ENCODE measurements at regions not wholly inside any gene's neighbourhood (a gene's known extent, or its start where the extent isn't known, plus 50 kb on each side); places are given as distances from the start of the nearest gene placed in this dataset.
A peak's percentile ranks its signal among the peaks of the same experiment; 100 is the strongest.

GRCh38 chr15:46897266-46897665, 820.0 kb upstream of the SEMA6D start:
- H3K4me1 ChIP-seq (ENCODE audit: control insufficient read depth, insufficient read depth, low read length): no peaks in the 10 kb centered on the region

GRCh38 chr15:46901001-46901400, 816.3 kb upstream of the SEMA6D start:
- WGBS (ENCODE audit: insufficient coverage): 100% methylated on average over 2 of the region's 2 CpGs
- no peaks in the 10 kb centered on the region for H3K27me3 ChIP-seq (ENCODE audit: control insufficient read depth, insufficient read depth, low read length)
- H3K4me1 ChIP-seq (ENCODE audit: control insufficient read depth, insufficient read depth, low read length): no peaks in the 10 kb centered on the region
- no peak for DNase-seq
- no peaks in the 10 kb centered on the region for H3K9me3 ChIP-seq (replicated peaks; ENCODE audit: control insufficient read depth, low read depth, low read length)
- no peak overlapping the region for H3K27ac ChIP-seq (ENCODE audit: low read length)
- no peaks in the 10 kb centered on the region for H3K36me3 ChIP-seq (ENCODE audit: control insufficient read depth, insufficient read depth, low read length)
- no peak overlapping the region for H3K4me3 ChIP-seq (ENCODE audit: low read length)

More at GRCh38 chr15:46897266-46897665, 820.0 kb upstream of the SEMA6D start:
- Histone ChIP-seq H3K27ac (ENCODE audit: low read length) (no peak overlapping the region), H3K9me3 (replicated peaks; ENCODE audit: control insufficient read depth, low read depth, low read length) (peaks cover 2% of the 10 kb centered on the region), H3K4me3 (ENCODE audit: low read length) (no peak overlapping the region), H3K27me3 (ENCODE audit: control insufficient read depth, insufficient read depth, low read length) (no peaks in the 10 kb centered on the region), H3K36me3 (ENCODE audit: control insufficient read depth, insufficient read depth, low read length) (no peaks in the 10 kb centered on the region)
- WGBS (ENCODE audit: insufficient coverage): no CpG with 5 or more reads among the region's 1 CpG
- no peak for DNase-seq

GRCh38 chr15:46917721-46918252, 799.5 kb upstream of the SEMA6D start:
- no peak for DNase-seq
- Histone ChIP-seq H3K27ac (ENCODE audit: low read length) (no peak overlapping the region), H3K4me1 (ENCODE audit: control insufficient read depth, insufficient read depth, low read length) (no peaks in the 10 kb centered on the region), H3K9me3 (replicated peaks; ENCODE audit: control insufficient read depth, low read depth, low read length) (no peaks in the 10 kb centered on the region), H3K27me3 (ENCODE audit: control insufficient read depth, insufficient read depth, low read length) (no peaks in the 10 kb centered on the region), H3K36me3 (ENCODE audit: control insufficient read depth, insufficient read depth, low read length) (no peaks in the 10 kb centered on the region), H3K4me3 (ENCODE audit: low read length) (no peak overlapping the region)
- no CpG with 5 or more reads among the region's 3 CpGs for WGBS (ENCODE audit: insufficient coverage)

GRCh38 chr15:46918462-46919140, 798.7 kb upstream of the SEMA6D start:
- no peak for DNase-seq
- Histone ChIP-seq H3K27ac (ENCODE audit: low read length) (no peak overlapping the region), H3K9me3 (replicated peaks; ENCODE audit: control insufficient read depth, low read depth, low read length) (no peaks in the 10 kb centered on the region), H3K27me3 (ENCODE audit: control insufficient read depth, insufficient read depth, low read length) (no peaks in the 10 kb centered on the region), H3K4me3 (ENCODE audit: low read length) (no peak overlapping the region), H3K36me3 (ENCODE audit: control insufficient read depth, insufficient read depth, low read length) (no peaks in the 10 kb centered on the region), H3K4me1 (ENCODE audit: control insufficient read depth, insufficient read depth, low read length) (no peaks in the 10 kb centered on the region)
- 88% methylated on average over 15 of the region's 20 CpGs for WGBS (ENCODE audit: insufficient coverage)

GRCh38 chr15:46921891-46922290, 795.4 kb upstream of the SEMA6D start:
- WGBS (ENCODE audit: insufficient coverage): no CpG with 5 or more reads among the region's 3 CpGs
- DNase-seq: peak; percentile 57
- Histone ChIP-seq H3K27me3 (ENCODE audit: control insufficient read depth, insufficient read depth, low read length) (no peaks in the 10 kb centered on the region), H3K4me1 (ENCODE audit: control insufficient read depth, insufficient read depth, low read length) (no peaks in the 10 kb centered on the region), H3K4me3 (ENCODE audit: low read length) (no peak overlapping the region), H3K27ac (ENCODE audit: low read length) (no peak overlapping the region), H3K36me3 (ENCODE audit: control insufficient read depth, insufficient read depth, low read length) (no peaks in the 10 kb centered on the region), H3K9me3 (replicated peaks; ENCODE audit: control insufficient read depth, low read depth, low read length) (no peaks in the 10 kb centered on the region)

GRCh38 chr15:46930426-46930825, 786.9 kb upstream of the SEMA6D start:
- H3K4me1 ChIP-seq (ENCODE audit: control insufficient read depth, insufficient read depth, low read length): no peaks in the 10 kb centered on the region
- DNase-seq: no peak
- no peak overlapping the region for H3K4me3 ChIP-seq (ENCODE audit: low read length)
- H3K36me3 ChIP-seq (ENCODE audit: control insufficient read depth, insufficient read depth, low read length): no peaks in the 10 kb centered on the region
- no peaks in the 10 kb centered on the region for H3K9me3 ChIP-seq (replicated peaks; ENCODE audit: control insufficient read depth, low read depth, low read length)
- no peak overlapping the region for H3K27ac ChIP-seq (ENCODE audit: low read length)
- no peaks in the 10 kb centered on the region for H3K27me3 ChIP-seq (ENCODE audit: control insufficient read depth, insufficient read depth, low read length)

- H3K27ac ChIP-seq (ENCODE audit: low read length): no peak overlapping the region
- H3K4me1 ChIP-seq (ENCODE audit: control insufficient read depth, insufficient read depth, low read length): no peaks in the 10 kb centered on the region
- no peaks in the 10 kb centered on the region for H3K9me3 ChIP-seq (replicated peaks; ENCODE audit: control insufficient read depth, low read depth, low read length)
- no peaks in the 10 kb centered on the region for H3K27me3 ChIP-seq (ENCODE audit: control insufficient read depth, insufficient read depth, low read length)
- no peak overlapping the region for H3K4me3 ChIP-seq (ENCODE audit: low read length)
- no peaks in the 10 kb centered on the region for H3K36me3 ChIP-seq (ENCODE audit: control insufficient read depth, insufficient read depth, low read length)
- 58% methylated on average over 3 of the region's 4 CpGs for WGBS (ENCODE audit: insufficient coverage)
- DNase-seq: no peak
Observed at GRCh38 chr15:46933332-46933731, 784.0 kb upstream of the SEMA6D start.

- H3K36me3 ChIP-seq (ENCODE audit: control insufficient read depth, insufficient read depth, low read length): no peaks in the 10 kb centered on the region
- no peaks in the 10 kb centered on the region for H3K4me1 ChIP-seq (ENCODE audit: control insufficient read depth, insufficient read depth, low read length)
- H3K27me3 ChIP-seq (ENCODE audit: control insufficient read depth, insufficient read depth, low read length): no peaks in the 10 kb centered on the region
- H3K27ac ChIP-seq (ENCODE audit: low read length): no peak overlapping the region
- no peaks in the 10 kb centered on the region for H3K9me3 ChIP-seq (replicated peaks; ENCODE audit: control insufficient read depth, low read depth, low read length)
- WGBS (ENCODE audit: insufficient coverage): 20% methylated on average over 1 of the region's 2 CpGs
- no peak for DNase-seq
- H3K4me3 ChIP-seq (ENCODE audit: low read length): no peak overlapping the region
Observed at GRCh38 chr15:46934851-46935250, 782.5 kb upstream of the SEMA6D start.

GRCh38 chr15:46938169-46938568, 779.1 kb upstream of the SEMA6D start:
- no peaks in the 10 kb centered on the region for H3K27me3 ChIP-seq (ENCODE audit: control insufficient read depth, insufficient read depth, low read length)
- H3K9me3 ChIP-seq (replicated peaks; ENCODE audit: control insufficient read depth, low read depth, low read length): no peaks in the 10 kb centered on the region
- H3K4me3 ChIP-seq (ENCODE audit: low read length): no peak overlapping the region
- WGBS (ENCODE audit: insufficient coverage): 80% methylated on average over 1 of the region's 1 CpG
- DNase-seq: no peak
- H3K4me1 ChIP-seq (ENCODE audit: control insufficient read depth, insufficient read depth, low read length): no peaks in the 10 kb centered on the region
- H3K27ac ChIP-seq (ENCODE audit: low read length): no peak overlapping the region
- H3K36me3 ChIP-seq (ENCODE audit: control insufficient read depth, insufficient read depth, low read length): no peaks in the 10 kb centered on the region

GRCh38 chr15:46941241-46941640, 776.1 kb upstream of the SEMA6D start:
- no peak overlapping the region for H3K4me3 ChIP-seq (ENCODE audit: low read length)
- H3K27me3 ChIP-seq (ENCODE audit: control insufficient read depth, insufficient read depth, low read length): no peaks in the 10 kb centered on the region
- H3K36me3 ChIP-seq (ENCODE audit: control insufficient read depth, insufficient read depth, low read length): no peaks in the 10 kb centered on the region
- H3K27ac ChIP-seq (ENCODE audit: low read length): no peak overlapping the region
- no peaks in the 10 kb centered on the region for H3K4me1 ChIP-seq (ENCODE audit: control insufficient read depth, insufficient read depth, low read length)
- H3K9me3 ChIP-seq (replicated peaks; ENCODE audit: control insufficient read depth, low read depth, low read length): no peaks in the 10 kb centered on the region
- DNase-seq: no peak
- no CpG with 5 or more reads among the region's 1 CpG for WGBS (ENCODE audit: insufficient coverage)

GRCh38 chr15:46946953-46947352, 770.4 kb upstream of the SEMA6D start:
- Histone ChIP-seq H3K9me3 (replicated peaks; ENCODE audit: control insufficient read depth, low read depth, low read length) (peaks cover 4% of the 10 kb centered on the region), H3K27ac (ENCODE audit: low read length) (no peak overlapping the region)
- no peak for DNase-seq

More at GRCh38 chr15:46946953-46947352, 770.4 kb upstream of the SEMA6D start:
- no peaks in the 10 kb centered on the region for H3K36me3 ChIP-seq (ENCODE audit: control insufficient read depth, insufficient read depth, low read length)
- WGBS (ENCODE audit: insufficient coverage): no CpG with 5 or more reads among the region's 3 CpGs
- no peak overlapping the region for H3K4me3 ChIP-seq (ENCODE audit: low read length)
- no peaks in the 10 kb centered on the region for H3K27me3 ChIP-seq (ENCODE audit: control insufficient read depth, insufficient read depth, low read length)
- no peaks in the 10 kb centered on the region for H3K4me1 ChIP-seq (ENCODE audit: control insufficient read depth, insufficient read depth, low read length)

All from muscle of leg (tissue), 3 donors.